ENCODE measurements at regions not wholly inside any gene's neighbourhood (a gene's known extent, or its start where the extent isn't known, plus 50 kb on each side); places are given as distances from the start of the nearest gene placed in this dataset.

- TF ChIP-seq, protein P1, sequence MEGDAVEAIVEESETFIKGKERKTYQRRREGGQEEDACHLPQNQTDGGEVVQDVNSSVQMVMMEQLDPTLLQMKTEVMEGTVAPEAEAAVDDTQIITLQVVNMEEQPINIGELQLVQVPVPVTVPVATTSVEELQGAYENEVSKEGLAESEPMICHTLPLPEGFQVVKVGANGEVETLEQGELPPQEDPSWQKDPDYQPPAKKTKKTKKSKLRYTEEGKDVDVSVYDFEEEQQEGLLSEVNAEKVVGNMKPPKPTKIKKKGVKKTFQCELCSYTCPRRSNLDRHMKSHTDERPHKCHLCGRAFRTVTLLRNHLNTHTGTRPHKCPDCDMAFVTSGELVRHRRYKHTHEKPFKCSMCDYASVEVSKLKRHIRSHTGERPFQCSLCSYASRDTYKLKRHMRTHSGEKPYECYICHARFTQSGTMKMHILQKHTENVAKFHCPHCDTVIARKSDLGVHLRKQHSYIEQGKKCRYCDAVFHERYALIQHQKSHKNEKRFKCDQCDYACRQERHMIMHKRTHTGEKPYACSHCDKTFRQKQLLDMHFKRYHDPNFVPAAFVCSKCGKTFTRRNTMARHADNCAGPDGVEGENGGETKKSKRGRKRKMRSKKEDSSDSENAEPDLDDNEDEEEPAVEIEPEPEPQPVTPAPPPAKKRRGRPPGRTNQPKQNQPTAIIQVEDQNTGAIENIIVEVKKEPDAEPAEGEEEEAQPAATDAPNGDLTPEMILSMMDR (IDR thresholded peaks at IDR 0.05) = no peak
- TF ChIP-seq POLR2A (IDR thresholded peaks at IDR 0.05) = no peak
These were observed 101.5 kb upstream of the NEDD4L start for GRCh38 chr18:57942493-57942892.

Measured in breast epithelium (tissue), 3 donors.